Peyer's patch (tissue), 4 donors: ENCODE measurements at regions not wholly inside any gene's neighbourhood (a gene's known extent, or its start where the extent isn't known, plus 50 kb on each side); places are given as distances from the start of the nearest gene placed in this dataset.

ENCODE experiments used
- CTCF ChIP-seq, 6 experiments: fragments of 450-650 bp in 4 of 6; fragments of 200-600 bp in 2 of 6; sonication (generic) in 1 of 6; IDR thresholded peaks; one replicate each; pipeline ENCODE4 v1.5.1; 2017 to 2019; ENCODE audit warnings: antibody characterized with exemption in 6 of 6, mild to moderate bottlenecking in 3 of 6, moderate library complexity in 1 of 6
- POLR2A ChIP-seq, 2 donors: fragments of 450-650 bp; IDR thresholded peaks; one replicate each; pipeline ENCODE4 v1.5.1; 2017; ENCODE audit warnings: antibody characterized with exemption in 2 of 2, mild to moderate bottlenecking in 2 of 2, moderate library complexity in 2 of 2

- TF ChIP-seq CTCF (IDR thresholded peaks at IDR 0.05) (no peak), POLR2A (IDR thresholded peaks at IDR 0.05) (no peak)
Observed at GRCh38 chr18:27717816-27718215, 459.1 kb downstream of the CDH2 start.
